Activated CD8-positive, alpha-beta memory T cell treated with anti-CD3 and anti-CD28 coated beads for 1 hour (primary cell): ENCODE measurements at regions not wholly inside any gene's neighbourhood (a gene's known extent, or its start where the extent isn't known, plus 50 kb on each side); places are given as distances from the start of the nearest gene placed in this dataset.
"Not testable (repeated sequence)": the region's sequence is repeated elsewhere in the genome, so short reads cannot be mapped to it uniquely, and the experiment has no call there.

Experiments
- DNase-seq, 2 donors: peaks; one replicate each; pipeline ENCODE4 v3.0.0-alpha.2; 2020; ENCODE audit warnings: low read depth in 1 of 2; ENCODE audit errors: extremely low read depth in 1 of 2

DNA sequence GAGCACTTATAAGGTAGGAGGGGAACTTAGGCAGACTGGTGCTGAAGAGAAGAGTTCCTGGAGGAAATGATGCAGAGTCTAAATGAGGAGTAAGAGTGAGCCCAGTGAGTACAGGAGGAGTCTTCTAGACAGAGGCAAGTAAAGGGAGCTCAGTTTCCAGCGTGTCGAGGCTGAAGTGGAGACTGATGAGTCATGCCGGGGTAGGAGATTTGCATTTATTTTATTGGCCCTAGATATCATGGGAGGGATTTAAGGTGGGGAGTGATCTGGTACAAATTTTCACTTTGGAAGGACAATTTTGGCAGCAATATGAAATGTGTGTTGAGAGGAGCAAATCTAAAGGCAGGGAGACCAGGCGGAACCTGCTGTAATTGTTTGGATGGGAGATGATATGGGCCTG lies 157.5 kb downstream of the TTC8 start:
- DNase-seq, result no peak

- DNase-seq, result no peak
Measured at GRCh38 chr14:88983755-88984154, 159.3 kb downstream of the TTC8 start.

DNA sequence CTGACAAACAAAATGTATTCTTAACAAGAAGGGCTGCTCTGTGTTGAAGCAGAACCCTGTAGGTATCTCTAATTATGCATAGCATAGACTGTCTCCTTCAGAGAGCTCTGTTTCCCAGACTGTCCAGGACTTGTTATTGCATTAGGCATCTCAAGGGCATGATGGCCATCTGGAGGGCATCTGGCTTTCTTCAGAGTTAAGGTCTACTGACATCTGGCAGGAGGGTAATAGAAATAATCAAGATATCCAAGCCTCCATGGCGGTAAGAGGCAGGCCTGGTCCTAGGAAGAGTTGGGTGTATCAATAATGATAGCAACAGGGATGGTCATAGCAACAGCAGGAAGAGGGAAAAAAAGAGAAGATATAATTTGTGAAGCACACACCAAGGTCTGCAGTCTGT lies 161.2 kb downstream of the TTC8 start:
- no peak for DNase-seq

DNA sequence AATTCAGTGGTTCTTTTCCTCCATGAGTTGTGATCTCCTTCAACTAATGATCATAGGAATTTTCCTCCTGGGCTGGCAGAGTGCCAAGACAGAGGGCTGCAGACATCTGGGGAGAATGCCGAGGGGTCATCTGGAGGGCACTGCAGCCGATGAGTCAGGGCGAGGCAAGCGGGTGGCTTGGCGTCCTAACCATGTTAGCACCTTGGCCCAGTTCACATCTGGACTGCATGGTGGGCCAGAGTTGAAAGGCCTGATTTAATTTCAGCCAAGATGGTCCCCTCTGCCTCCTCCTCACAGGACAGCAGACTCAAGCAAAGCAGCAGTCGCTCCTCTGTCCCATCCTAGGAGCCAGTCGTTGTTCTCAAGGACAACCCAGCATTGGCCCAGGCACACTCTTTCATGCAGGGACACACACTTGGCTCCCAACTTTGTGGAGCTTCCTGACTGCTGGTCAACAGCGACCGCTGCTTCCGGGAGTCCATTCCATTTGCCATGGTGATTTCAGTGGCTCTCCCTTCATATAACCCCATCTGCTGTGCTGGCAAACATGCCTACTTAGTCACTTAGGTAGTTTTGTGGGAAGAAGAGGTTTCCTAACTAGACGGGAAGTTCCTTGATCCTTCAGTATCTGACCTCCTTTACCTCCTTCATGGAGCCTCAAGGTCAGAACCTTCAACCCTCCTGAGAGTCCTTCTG lies 161.8 kb downstream of the TTC8 start:
- no peak for DNase-seq

DNA sequence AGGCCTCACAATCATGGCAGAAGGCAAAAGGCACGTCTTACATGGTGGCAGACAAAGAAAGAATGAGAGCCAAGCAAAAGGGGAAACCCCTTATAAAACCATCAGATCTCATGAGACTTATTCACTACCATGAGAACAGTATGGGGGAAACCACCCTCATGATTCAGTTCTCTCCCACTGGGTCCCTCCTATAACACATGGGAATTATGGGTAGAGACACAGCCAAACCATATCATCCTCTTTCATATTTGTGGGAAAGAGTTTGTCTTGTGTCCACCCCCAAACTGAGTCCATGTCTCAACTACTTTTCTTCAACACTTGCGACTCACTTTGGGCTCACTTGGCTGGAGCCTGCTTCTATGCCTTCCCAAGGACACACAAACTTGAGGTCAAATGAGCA lies 162.5 kb downstream of the TTC8 start:
- DNase-seq, result not testable (repeated sequence)

GRCh38 chr14:88987516-88987915 lies 163.1 kb downstream of the TTC8 start:
- DNase-seq, result no peak

DNA sequence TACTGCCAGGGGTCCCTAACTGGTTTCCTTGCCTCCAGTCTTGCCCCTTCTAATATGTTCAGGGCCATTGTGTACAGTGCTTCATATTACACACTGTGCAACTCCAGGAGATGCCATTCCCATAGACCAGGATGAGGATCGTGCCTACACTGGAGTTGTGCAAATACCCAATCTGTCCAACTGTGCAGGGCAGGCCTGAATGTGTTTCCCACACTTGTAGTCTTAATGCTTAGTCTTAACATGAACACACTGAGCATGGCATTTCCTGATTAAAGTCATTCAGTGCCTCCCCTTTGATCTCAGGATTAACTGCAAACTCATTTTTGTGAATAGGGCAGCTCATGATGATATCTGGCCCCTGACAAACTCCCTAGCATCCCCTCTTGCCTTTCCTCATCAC lies 165.5 kb downstream of the TTC8 start:
- no peak for DNase-seq

DNA sequence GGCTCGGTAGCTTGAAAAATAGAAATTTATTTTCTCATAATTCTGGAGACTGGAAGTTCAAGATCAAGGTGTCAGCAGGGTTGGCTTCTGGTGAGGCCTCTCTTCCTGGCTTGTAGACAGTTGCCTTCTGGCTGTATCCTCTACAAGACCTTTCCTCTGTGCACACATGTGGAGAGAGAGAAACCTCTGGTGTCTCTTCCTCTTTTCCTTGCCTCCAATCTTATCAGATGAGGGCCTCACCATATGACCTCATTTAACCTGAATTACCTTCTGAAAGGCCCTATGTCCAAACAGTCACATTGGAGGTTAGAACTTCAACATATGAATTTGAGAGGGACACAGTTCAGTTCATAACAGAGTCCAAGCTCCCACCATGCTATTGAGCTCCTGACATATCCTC lies 166.4 kb downstream of the TTC8 start:
- no peak for DNase-seq

- DNase-seq, result no peak
Measured at GRCh38 chr14:88992011-88992410, 167.6 kb downstream of the TTC8 start.

- DNase-seq, result no peak
Measured at GRCh38 chr14:88993946-88994345, 169.5 kb downstream of the TTC8 start.

GRCh38 chr14:88995437-88996198 lies 171.2 kb downstream of the TTC8 start:
- no peak for DNase-seq

- DNase-seq, result no peak
Measured at GRCh38 chr14:88998027-88998426, 173.6 kb downstream of the TTC8 start.

- no peak for DNase-seq
Measured at GRCh38 chr14:88999137-88999536, 174.7 kb downstream of the TTC8 start.

DNA sequence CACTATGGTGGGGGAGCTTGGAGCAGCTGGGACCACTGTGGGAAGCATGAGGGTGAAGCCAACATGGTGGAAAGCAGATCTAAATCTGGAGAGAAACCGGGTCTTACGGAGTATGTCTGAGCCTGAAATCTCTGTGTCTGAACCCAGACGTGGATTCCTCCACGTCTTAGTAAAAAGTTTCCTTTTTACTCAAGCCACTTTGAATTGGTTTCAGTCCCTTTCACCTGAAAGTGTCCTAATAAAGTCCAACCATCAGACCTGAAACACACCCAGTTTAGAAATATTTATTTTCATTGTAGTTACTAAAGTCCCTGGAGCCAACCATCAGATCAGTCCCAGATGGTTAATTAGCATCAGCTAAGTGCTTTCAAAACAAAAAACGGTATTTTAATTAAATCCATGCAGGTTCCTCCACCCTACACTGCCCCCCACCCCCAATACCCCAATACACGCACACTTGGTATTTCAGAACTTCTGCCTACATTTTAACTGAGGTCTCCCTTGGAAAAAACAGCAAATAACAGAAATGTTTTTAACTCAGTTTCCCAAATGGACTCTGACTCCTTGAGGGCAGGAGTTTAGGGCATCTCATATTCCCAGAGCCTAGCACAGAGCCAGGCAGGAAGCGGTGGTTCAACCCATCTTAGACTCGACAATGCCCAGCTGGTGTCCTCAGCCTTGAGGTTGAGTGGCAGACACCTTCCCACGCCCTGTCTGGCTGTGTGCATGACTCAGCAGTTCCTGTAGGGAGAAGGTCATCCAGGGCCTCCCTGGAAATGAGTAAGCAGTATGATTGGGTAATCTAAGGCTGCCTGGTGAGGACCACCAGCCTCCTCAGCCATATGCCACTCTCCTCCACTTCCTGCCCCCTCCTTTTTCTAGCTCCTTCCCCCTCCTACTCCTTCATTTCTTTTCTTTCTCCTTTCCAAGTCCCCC lies 175.8 kb downstream of the TTC8 start:
- DNase-seq, result no peak

GRCh38 chr14:89004166-89004565 lies 179.7 kb downstream of the TTC8 start:
- DNase-seq, result no peak

- no peak for DNase-seq
Measured at GRCh38 chr14:89007906-89008305, 183.5 kb downstream of the TTC8 start.

GRCh38 chr14:89011355-89012281 lies 187.2 kb downstream of the TTC8 start:
- DNase-seq, result no peak

DNA sequence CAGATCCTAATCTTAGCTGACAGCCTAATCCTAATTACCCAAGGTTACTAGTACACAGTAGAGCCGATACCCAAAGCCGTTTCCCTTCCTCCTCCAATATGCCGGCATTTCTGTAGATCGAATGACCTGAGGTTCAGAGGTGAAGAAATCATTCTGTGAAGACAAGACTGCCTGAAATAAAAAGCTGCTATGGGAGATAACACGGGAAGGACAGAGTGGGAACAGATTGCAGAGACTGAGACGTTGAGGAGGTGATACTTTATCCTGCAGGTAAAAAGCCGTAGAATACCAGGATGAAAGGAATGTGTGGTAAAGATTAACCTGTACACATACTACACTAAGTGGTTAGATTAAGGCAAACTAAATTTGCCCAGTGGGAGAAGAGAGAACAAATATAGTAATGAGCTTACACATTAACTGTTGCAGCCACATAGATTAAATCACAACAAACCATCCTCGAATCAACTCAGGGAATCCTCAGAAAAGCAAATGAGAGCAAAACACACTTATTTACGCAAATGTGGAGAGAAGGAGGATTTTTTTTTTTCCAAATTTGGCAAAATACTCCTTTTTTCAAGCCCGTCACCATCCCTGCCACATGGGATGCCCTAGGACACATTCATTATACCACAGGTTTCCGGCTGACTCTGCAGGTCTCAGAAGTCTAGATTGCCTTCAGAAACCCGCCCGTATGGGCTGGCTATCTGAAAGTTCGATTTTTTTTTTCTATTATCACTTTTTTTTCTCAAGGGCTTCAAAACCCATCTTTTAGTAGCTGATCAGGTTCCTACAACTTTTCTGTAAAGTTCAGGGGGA lies 188.0 kb downstream of the TTC8 start:
- no peak for DNase-seq

GRCh38 chr14:89013098-89013504 lies 188.7 kb downstream of the TTC8 start:
- DNase-seq, result no peak
